Ishikawa (cell line): ENCODE measurements at regions not wholly inside any gene's neighbourhood (a gene's known extent, or its start where the extent isn't known, plus 50 kb on each side); places are given as distances from the start of the nearest gene placed in this dataset.

Experiments
- CEBPB ChIP-seq: IDR thresholded peaks from 2 replicates; pipeline ENCODE4 v1.6.1; 2012
- CREB1 ChIP-seq: IDR thresholded peaks from 2 replicates; pipeline ENCODE4 v1.6.1; 2012; ENCODE audit warnings: low read depth
- EGR1 ChIP-seq: IDR thresholded peaks from 2 replicates; pipeline ENCODE4 v1.6.1; 2012
- EP300 ChIP-seq: IDR thresholded peaks from 2 replicates; pipeline ENCODE4 v1.6.1; 2012; ENCODE audit warnings: borderline replicate concordance
- FOXM1 ChIP-seq: IDR thresholded peaks from 2 replicates; pipeline ENCODE4 v1.6.1; 2012; ENCODE audit warnings: low read depth, borderline replicate concordance
- NFIC ChIP-seq: IDR thresholded peaks from 2 replicates; pipeline ENCODE4 v1.6.1; 2012
- RAD21 ChIP-seq: IDR thresholded peaks from 2 replicates; pipeline ENCODE4 v1.6.1; 2012; ENCODE audit warnings: low read depth
- REST ChIP-seq: IDR thresholded peaks from 2 replicates; pipeline ENCODE4 v1.6.1; 2012; ENCODE audit warnings: low read depth, mild to moderate bottlenecking
- TAF1 ChIP-seq: IDR thresholded peaks from 2 replicates; pipeline ENCODE4 v1.6.1; 2012; ENCODE audit warnings: low read depth, mild to moderate bottlenecking
- TCF12 ChIP-seq: IDR thresholded peaks from 2 replicates; pipeline ENCODE4 v1.6.1; 2012; ENCODE audit warnings: low read depth
- TEAD4 ChIP-seq: IDR thresholded peaks from 2 replicates; pipeline ENCODE4 v1.6.1; 2012
- YY1 ChIP-seq: IDR thresholded peaks from 2 replicates; pipeline ENCODE4 v1.6.1; 2012; ENCODE audit warnings: low read depth
- ZBTB7A ChIP-seq: IDR thresholded peaks from 2 replicates; pipeline ENCODE4 v1.6.1; 2012; ENCODE audit warnings: low read depth
- TF ChIP-seq, protein P1 (sequence below): IDR thresholded peaks from 2 replicates; pipeline ENCODE4 v1.6.1; 2012
- TF ChIP-seq, protein P2 (sequence below): IDR thresholded peaks from 2 replicates; pipeline ENCODE4 v1.6.1; 2012

DNA sequence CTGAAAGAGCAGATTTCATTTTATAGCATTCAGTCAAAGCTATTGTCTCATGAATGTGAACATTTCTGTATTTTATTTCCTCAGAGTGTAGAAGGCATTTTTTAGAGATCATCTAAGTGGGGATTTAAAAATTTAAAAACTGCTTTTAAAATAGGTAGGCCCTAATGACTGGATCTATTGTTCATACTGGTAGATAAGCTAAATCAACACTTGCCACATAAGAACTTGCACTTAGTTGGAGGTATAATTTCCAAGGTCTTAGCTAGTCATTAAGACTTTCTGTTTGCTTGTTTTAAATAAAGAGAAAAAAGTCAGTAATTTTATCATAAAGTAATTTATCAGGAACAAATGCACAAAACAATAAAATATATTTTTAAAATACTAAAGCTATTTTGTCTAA, 75.2 kb upstream of the LMO3 start:
- TF ChIP-seq EGR1 (no peak), CEBPB (no peak)

DNA sequence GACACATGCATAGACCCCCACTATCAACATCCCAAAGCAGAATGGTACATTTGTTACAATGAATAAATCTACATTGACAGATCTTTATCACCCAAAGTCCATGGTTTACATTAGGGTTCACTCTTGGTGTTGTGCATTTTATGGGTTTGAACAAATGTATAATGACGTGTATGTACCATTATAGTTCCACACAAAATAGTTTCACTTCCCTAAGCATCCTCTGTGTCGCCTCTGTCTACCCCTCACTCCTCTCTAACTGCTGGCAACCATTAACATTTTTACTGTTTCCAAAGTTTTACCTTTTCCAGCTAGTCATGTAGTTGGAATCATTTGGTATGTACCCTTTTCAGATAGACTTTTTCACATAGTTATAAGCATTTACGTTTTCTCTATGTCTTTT, 69.5 kb upstream of the LMO3 start:
- TF ChIP-seq YY1 = no peak
- TF ChIP-seq FOXM1 = no peak
- no peak for TF ChIP-seq CREB1
- TF ChIP-seq EGR1 = no peak
- no peak for TF ChIP-seq RAD21
- TF ChIP-seq CEBPB = no peak
- TF ChIP-seq REST = no peak
- no peak for TF ChIP-seq TAF1
- TF ChIP-seq, protein P1, sequence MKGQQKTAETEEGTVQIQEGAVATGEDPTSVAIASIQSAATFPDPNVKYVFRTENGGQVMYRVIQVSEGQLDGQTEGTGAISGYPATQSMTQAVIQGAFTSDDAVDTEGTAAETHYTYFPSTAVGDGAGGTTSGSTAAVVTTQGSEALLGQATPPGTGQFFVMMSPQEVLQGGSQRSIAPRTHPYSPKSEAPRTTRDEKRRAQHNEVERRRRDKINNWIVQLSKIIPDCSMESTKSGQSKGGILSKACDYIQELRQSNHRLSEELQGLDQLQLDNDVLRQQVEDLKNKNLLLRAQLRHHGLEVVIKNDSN = no peak
- TF ChIP-seq EP300 = no peak
- TF ChIP-seq NFIC = no peak
- no peak for TF ChIP-seq TCF12

DNA sequence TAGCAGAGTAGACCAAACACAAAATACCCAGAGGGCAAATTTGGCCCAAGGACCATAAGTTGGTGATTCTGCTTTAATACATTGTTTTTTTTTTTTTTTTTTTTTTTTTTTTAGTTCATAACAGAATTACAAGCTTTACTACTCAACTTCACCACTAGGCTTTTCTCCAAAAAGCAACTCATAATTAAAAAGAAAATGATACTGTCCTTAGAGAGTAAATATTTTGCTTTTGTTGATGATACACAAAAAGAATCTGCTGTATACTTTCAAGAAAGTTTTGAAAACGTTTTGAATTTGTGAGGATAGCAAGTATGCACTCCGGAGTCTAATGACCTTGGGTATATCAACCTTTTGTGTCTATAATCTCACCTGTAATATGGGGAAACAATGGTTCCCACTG, 68.9 kb upstream of the LMO3 start:
- no peak for TF ChIP-seq RAD21
- TF ChIP-seq CREB1 = no peak
- TF ChIP-seq NFIC = no peak
- no peak for TF ChIP-seq EGR1
- TF ChIP-seq TCF12 = no peak
- no peak for TF ChIP-seq ZBTB7A
- TF ChIP-seq, protein P1 = no peak
- TF ChIP-seq FOXM1 = no peak
- no peak for TF ChIP-seq EP300
- no peak for TF ChIP-seq REST
- TF ChIP-seq TEAD4 = no peak
- no peak for TF ChIP-seq CEBPB
- TF ChIP-seq YY1 = no peak
- TF ChIP-seq, protein P2, sequence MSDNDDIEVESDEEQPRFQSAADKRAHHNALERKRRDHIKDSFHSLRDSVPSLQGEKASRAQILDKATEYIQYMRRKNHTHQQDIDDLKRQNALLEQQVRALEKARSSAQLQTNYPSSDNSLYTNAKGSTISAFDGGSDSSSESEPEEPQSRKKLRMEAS = no peak
- TF ChIP-seq TAF1 = no peak

GRCh38 chr12:16670456-16671050, 64.6 kb upstream of the LMO3 start:
- no peak for TF ChIP-seq FOXM1
- TF ChIP-seq, protein P1 = no peak
- TF ChIP-seq EGR1 = no peak
- TF ChIP-seq TAF1 = no peak
- no peak for TF ChIP-seq TEAD4
- TF ChIP-seq CEBPB = no peak
- TF ChIP-seq ZBTB7A = no peak
- TF ChIP-seq, protein P2 = no peak
- TF ChIP-seq EP300 = no peak
- TF ChIP-seq TCF12 = no peak
- no peak for TF ChIP-seq REST
- no peak for TF ChIP-seq CREB1
- no peak for TF ChIP-seq RAD21
- TF ChIP-seq NFIC = no peak
- TF ChIP-seq YY1 = no peak
